Upper lobe of left lung (tissue), 6 donors: ENCODE measurements at regions not wholly inside any gene's neighbourhood (a gene's known extent, or its start where the extent isn't known, plus 50 kb on each side); places are given as distances from the start of the nearest gene placed in this dataset.

Experiments
- ATAC-seq, 2 donors: fragments of 200-7000 bp; cut with Tn5 transposase; one replicate each; pipeline ENCODE4 v1.9.1; 2022; ENCODE audit warnings: mild to moderate bottlenecking in 2 of 2, moderate library complexity in 2 of 2; ENCODE audit not compliant: low FRiP score in 2 of 2
- DNase-seq, 2 donors: peaks; one replicate each; pipeline ENCODE4 v3.0.0-alpha.2; 2019 to 2020
- H3K27ac ChIP-seq, 4 donors: fragments of 200-600 bp; sonication (generic); one replicate each; pipeline ENCODE4 v1.5.1; 2016 to 2019
- H3K27me3 ChIP-seq, 4 donors: fragments of 200-600 bp; sonication (generic); one replicate each; pipeline ENCODE4 v1.5.1; 2017 to 2019
- H3K36me3 ChIP-seq, 4 donors: fragments of 200-600 bp; sonication (generic); one replicate each; pipeline ENCODE4 v1.5.1; 2016 to 2019
- H3K4me1 ChIP-seq, 4 donors: fragments of 200-600 bp; sonication (generic); one replicate each; pipeline ENCODE4 v1.5.1; 2018 to 2019
- H3K4me3 ChIP-seq, 4 donors: fragments of 200-600 bp; sonication (generic); one replicate each; pipeline ENCODE4 v1.5.1; 2017 to 2019; ENCODE audit warnings: mild to moderate bottlenecking in 2 of 4, moderate library complexity in 1 of 4
- H3K9me3 ChIP-seq, 4 donors: fragments of 200-600 bp; sonication (generic); one replicate each; pipeline ENCODE4 v1.5.1; 2018 to 2019
- CTCF ChIP-seq, 6 experiments: fragments of 450-650 bp in 4 of 6; fragments of 200-600 bp in 2 of 6; sonication (generic) in 2 of 6; IDR thresholded peaks; one replicate each; pipeline ENCODE4 v1.5.1; 2016 to 2019; ENCODE audit warnings: antibody characterized with exemption in 6 of 6
- EP300 ChIP-seq, 4 donors: sonication (generic); formaldehyde crosslinking; IDR thresholded peaks; one replicate each; pipeline ENCODE4 v1.5.1; 2017; ENCODE audit warnings: antibody characterized with exemption in 4 of 4, control low read depth in 2 of 4
- POLR2A ChIP-seq, 4 donors: fragments of 450-650 bp; IDR thresholded peaks; one replicate each; pipeline ENCODE4 v1.5.1; 2016 to 2017; ENCODE audit warnings: antibody characterized with exemption in 4 of 4, mild to moderate bottlenecking in 2 of 4
- POLR2AphosphoS5 ChIP-seq, 2 donors: sonication (generic); formaldehyde crosslinking; IDR thresholded peaks; one replicate each; pipeline ENCODE4 v1.5.1; 2017; ENCODE audit warnings: antibody characterized with exemption in 2 of 2
- WGBS, 2 donors: methylation state at CpG; one replicate each; pipeline ENCODE4 v1.1.5; 2017 to 2018; 5-methylcytosine and 5-hydroxymethylcytosine counted together
- donor health status: DM: no; HTN: no; CAD: no; lungs with moderate emphysema.
- donor health status: DM: no; HTN: yes; CAD: no; lungs with severe emphysema.

GRCh38 chr3:174755833-174756829 lies 103.0 kb upstream of the NAALADL2 start:
- Histone ChIP-seq H3K27me3 (no peaks in the 10 kb centered on the region), H3K4me3 (no peak overlapping the region), H3K9me3 (peaks cover 0 to 3% (median 0%) of the 10 kb centered on the region in 4 donors), H3K36me3 (no peaks in the 10 kb centered on the region), H3K4me1 (no peaks in the 10 kb centered on the region), H3K27ac (no peak overlapping the region)
- ATAC-seq (no peak), DNase-seq (no peak)
- no peak for TF ChIP-seq POLR2A (IDR thresholded peaks at IDR 0.05)
- TF ChIP-seq CTCF (IDR thresholded peaks at IDR 0.05), result no peak
- no peak for TF ChIP-seq POLR2AphosphoS5 (IDR thresholded peaks at IDR 0.05)
- no peak for TF ChIP-seq EP300 (IDR thresholded peaks at IDR 0.05)
- WGBS, 2 donors, result 83 to 88% methylated on average over 6 of the region's 6 CpGs

- Histone ChIP-seq H3K4me3 (no peak overlapping the region), H3K27ac (no peak overlapping the region), H3K36me3 (no peaks in the 10 kb centered on the region), H3K27me3 (no peaks in the 10 kb centered on the region), H3K9me3 (no peaks in the 10 kb centered on the region), H3K4me1 (no peaks in the 10 kb centered on the region)
- DNase-seq (no peak), ATAC-seq (no peak)
- TF ChIP-seq CTCF (IDR thresholded peaks at IDR 0.05) (no peak), POLR2AphosphoS5 (IDR thresholded peaks at IDR 0.05) (no peak), POLR2A (IDR thresholded peaks at IDR 0.05) (no peak), EP300 (IDR thresholded peaks at IDR 0.05) (no peak)
Observed at GRCh38 chr3:174758943-174759342, 100.2 kb upstream of the NAALADL2 start.

GRCh38 chr3:174767406-174767805 lies 91.7 kb upstream of the NAALADL2 start:
- DNase-seq, result no peak
- no peak for ATAC-seq
- Histone ChIP-seq H3K4me1 (no peaks in the 10 kb centered on the region), H3K9me3 (no peaks in the 10 kb centered on the region), H3K4me3 (no peak overlapping the region), H3K27me3 (no peaks in the 10 kb centered on the region), H3K27ac (no peak overlapping the region), H3K36me3 (no peaks in the 10 kb centered on the region)
- WGBS, 2 donors, result 73 to 81% methylated on average over 5 of the region's 5 CpGs
- TF ChIP-seq POLR2AphosphoS5 (IDR thresholded peaks at IDR 0.05) (no peak), POLR2A (IDR thresholded peaks at IDR 0.05) (no peak), CTCF (IDR thresholded peaks at IDR 0.05) (no peak), EP300 (IDR thresholded peaks at IDR 0.05) (no peak)

- no peak for ATAC-seq
- H3K4me3 ChIP-seq, result no peak overlapping the region
- no peak for TF ChIP-seq POLR2A (IDR thresholded peaks at IDR 0.05)
- TF ChIP-seq CTCF (IDR thresholded peaks at IDR 0.05), result no peak
- no peaks in the 10 kb centered on the region for H3K27me3 ChIP-seq
- H3K9me3 ChIP-seq, result no peaks in the 10 kb centered on the region
- no peaks in the 10 kb centered on the region for H3K4me1 ChIP-seq
- WGBS, 2 donors, result 34% methylated on average over 5 of the region's 5 CpGs
- no peaks in the 10 kb centered on the region for H3K36me3 ChIP-seq
- no peak for DNase-seq
- no peak overlapping the region for H3K27ac ChIP-seq
Observed at GRCh38 chr3:174767853-174768382, 91.2 kb upstream of the NAALADL2 start.
